NCI-H2196 (cell line): ENCODE measurements at regions not wholly inside any gene's neighbourhood (a gene's known extent, or its start where the extent isn't known, plus 50 kb on each side); places are given as distances from the start of the nearest gene placed in this dataset.

Source experiments
- DNase-seq: peaks from one replicate; lab custom pipeline; 2025; ENCODE audit not compliant: unreplicated experiment; lab: John Stamatoyannopoulos, UW

GRCh38 chr9:2565676-2566340 is 55.8 kb upstream of the VLDLR start:
- DNase-seq = no peak

- no peak for DNase-seq
Measured at GRCh38 chr9:2567922-2568321, 53.7 kb upstream of the VLDLR start.

- DNase-seq = no peak
Measured at GRCh38 chr9:2568689-2569088, 52.9 kb upstream of the VLDLR start.

GRCh38 chr9:2570615-2571479 is 50.7 kb upstream of the VLDLR start:
- peak; percentile 99 for DNase-seq
